MCF 10A (cell line): ENCODE measurements at regions not wholly inside any gene's neighbourhood (a gene's known extent, or its start where the extent isn't known, plus 50 kb on each side); places are given as distances from the start of the nearest gene placed in this dataset.

ENCODE experiments used
- BruUV-seq: library from RNA; stranded (reverse); fragments of 400-500 nt; replicated peaks from 2 replicates; lab custom pipeline; 2021; lab: Mats Ljungman, UMichigan
- CTCF ChIA-PET: fragments of 300-600 bp; sonication (Branson Sonifier 250); formaldehyde crosslinking; extraction: SDS; loops from one replicate; lab custom pipeline; 2021; ENCODE audit warnings: antibody characterized with exemption, inconsistent platforms; lab: Yijun Ruan, JAX
- POLR2A ChIA-PET: fragments of 300-600, 350-650 bp; sonication (Branson Sonifier 250); formaldehyde crosslinking; extraction: SDS; loops from one replicate; lab custom pipeline; 2020; ENCODE audit warnings: antibody characterized with exemption, inconsistent platforms; lab: Yijun Ruan, JAX
- DNase-seq: peaks from one replicate; pipeline ENCODE4 v3.0.0-alpha.2; 2018; ENCODE audit not compliant: unreplicated experiment
- H3K27ac Mint-ChIP-seq: one replicate; pipeline ENCODE4 v1.8.0; 2022; ENCODE audit warnings: mild to moderate bottlenecking, low read depth, mixed read lengths; ENCODE audit not compliant: unreplicated experiment
- H3K27me3 Mint-ChIP-seq: one replicate; pipeline ENCODE4 v1.8.0; 2022; ENCODE audit warnings: mixed read lengths; ENCODE audit not compliant: insufficient read depth, unreplicated experiment
- H3K36me3 Mint-ChIP-seq: one replicate; pipeline ENCODE4 v1.8.0; 2022; ENCODE audit warnings: mild to moderate bottlenecking, moderate library complexity, mixed read lengths; ENCODE audit not compliant: insufficient read depth, unreplicated experiment
- H3K4me1 Mint-ChIP-seq: one replicate; pipeline ENCODE4 v1.8.0; 2022; ENCODE audit warnings: mixed read lengths; ENCODE audit not compliant: insufficient read depth, unreplicated experiment
- H3K4me3 Mint-ChIP-seq: one replicate; pipeline ENCODE4 v1.8.0; 2022; ENCODE audit warnings: mild to moderate bottlenecking, moderate library complexity, mixed read lengths; ENCODE audit not compliant: unreplicated experiment
- H3K9me3 Mint-ChIP-seq: one replicate; pipeline ENCODE4 v1.8.0; 2022; ENCODE audit warnings: mixed read lengths; ENCODE audit not compliant: unreplicated experiment
- intact Hi-C: fragments of 100-400 bp; cut with micrococcal nuclease; formaldehyde crosslinking; loops from 2 replicates; pipeline ENCODE4 v1.14.1; 2022
- TF ChIP-seq, protein P1 (sequence below): fragments of 200-600 bp; IDR thresholded peaks from one replicate; pipeline ENCODE4 v1.8.0; 2022; ENCODE audit warnings: antibody characterized with exemption, mild to moderate bottlenecking; ENCODE audit not compliant: unreplicated experiment

DNA sequence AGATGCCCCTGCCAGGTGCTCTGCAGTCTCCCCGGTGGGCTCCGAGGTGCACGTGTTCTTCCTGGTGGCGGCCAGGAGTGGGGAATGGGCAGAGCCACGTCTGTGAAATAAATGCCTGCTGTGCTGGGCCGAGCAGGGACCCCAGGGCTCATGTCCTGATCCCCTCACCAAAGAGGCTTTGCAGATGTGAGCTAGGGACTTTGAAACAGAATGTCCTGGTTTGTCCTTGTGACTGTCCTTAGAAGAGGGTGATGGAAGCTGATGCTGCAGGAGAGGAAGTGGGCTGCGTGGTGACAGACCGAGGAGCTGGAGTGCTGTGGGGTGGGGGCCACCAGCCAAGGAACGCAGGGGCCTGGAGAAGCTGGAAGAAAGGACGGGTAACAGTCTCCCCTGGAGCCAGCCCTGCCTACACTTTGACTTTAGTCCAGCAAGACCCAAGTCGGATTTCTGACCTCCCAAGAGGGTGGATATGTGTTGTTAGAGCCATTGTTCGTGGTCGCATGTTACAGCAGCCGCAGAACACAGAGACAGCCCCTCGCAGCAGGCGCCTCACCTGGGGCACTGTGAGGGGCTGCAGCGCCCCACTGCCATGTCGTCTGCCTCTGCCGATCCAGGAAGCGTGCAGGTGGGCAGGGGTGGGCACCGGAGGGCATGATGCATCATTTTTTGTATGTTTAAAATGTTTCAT lies 217.9 kb upstream of the CIBAR2 start:
- Mint-ChIP-seq H3K4me3 (no peak overlapping the region), H3K9me3 (no peaks in the 10 kb centered on the region), H3K27me3 (no peaks in the 10 kb centered on the region), H3K4me1 (peaks cover 6% of the 10 kb centered on the region), H3K36me3 (peaks cover 3% of the 10 kb centered on the region), H3K27ac (no peak overlapping the region)
- no TSS peak for BruUV-seq
- CTCF ChIA-PET = interaction anchor here (0.6 to 1.4 kb wide), 7 partner anchors 11 to 207 kb away, joined by 3 to 5 read pairs (median 3); no protein-coding TSS in a partner anchor
- intact Hi-C loops = loop anchor here (2.0 kb wide), 1 partner anchor 55 kb away; no protein-coding TSS in a partner anchor
- no peak for DNase-seq
- TF ChIP-seq, protein P1, sequence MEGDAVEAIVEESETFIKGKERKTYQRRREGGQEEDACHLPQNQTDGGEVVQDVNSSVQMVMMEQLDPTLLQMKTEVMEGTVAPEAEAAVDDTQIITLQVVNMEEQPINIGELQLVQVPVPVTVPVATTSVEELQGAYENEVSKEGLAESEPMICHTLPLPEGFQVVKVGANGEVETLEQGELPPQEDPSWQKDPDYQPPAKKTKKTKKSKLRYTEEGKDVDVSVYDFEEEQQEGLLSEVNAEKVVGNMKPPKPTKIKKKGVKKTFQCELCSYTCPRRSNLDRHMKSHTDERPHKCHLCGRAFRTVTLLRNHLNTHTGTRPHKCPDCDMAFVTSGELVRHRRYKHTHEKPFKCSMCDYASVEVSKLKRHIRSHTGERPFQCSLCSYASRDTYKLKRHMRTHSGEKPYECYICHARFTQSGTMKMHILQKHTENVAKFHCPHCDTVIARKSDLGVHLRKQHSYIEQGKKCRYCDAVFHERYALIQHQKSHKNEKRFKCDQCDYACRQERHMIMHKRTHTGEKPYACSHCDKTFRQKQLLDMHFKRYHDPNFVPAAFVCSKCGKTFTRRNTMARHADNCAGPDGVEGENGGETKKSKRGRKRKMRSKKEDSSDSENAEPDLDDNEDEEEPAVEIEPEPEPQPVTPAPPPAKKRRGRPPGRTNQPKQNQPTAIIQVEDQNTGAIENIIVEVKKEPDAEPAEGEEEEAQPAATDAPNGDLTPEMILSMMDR = no peak
- POLR2A ChIA-PET = interaction anchor here (0.6 to 1.8 kb wide), 4 partner anchors 13 to 223 kb away, joined by 3 to 6 read pairs (median 3); no protein-coding TSS in a partner anchor

DNA sequence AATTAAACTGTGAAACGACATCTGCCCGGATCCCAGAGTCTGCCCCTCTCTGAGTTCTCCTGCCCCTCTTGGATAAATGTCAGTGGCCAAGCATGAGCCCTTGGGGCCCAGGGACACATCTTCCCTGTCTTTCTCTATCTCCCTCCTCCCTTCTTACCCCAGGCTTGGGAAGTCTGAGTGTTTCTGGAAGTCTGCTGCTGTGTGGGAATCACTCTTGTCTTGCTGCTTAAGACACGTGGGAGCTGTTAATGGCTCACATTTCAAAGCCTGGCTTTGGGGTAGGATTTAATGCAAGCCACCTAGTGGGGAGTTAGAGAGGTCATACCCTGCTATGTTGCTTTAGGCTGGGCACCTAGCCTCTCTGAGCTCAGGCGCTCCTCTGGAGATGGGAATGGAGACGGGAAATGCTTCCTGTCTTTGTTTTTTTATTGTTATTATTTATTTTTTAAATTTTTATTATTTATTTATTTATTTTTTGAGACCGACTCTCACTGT lies 218.5 kb upstream of the CIBAR2 start:
- peaks cover 6% of the 10 kb centered on the region for H3K4me1 Mint-ChIP-seq
- no peak overlapping the region for H3K27ac Mint-ChIP-seq
- TF ChIP-seq, protein P1 = peak; percentile 30
- H3K27me3 Mint-ChIP-seq = no peaks in the 10 kb centered on the region
- POLR2A ChIA-PET = interaction anchor here (0.6 to 1.8 kb wide), 5 partner anchors 12 to 224 kb away, joined by 3 to 6 read pairs (median 3); no protein-coding TSS in a partner anchor
- H3K4me3 Mint-ChIP-seq = no peak overlapping the region
- CTCF ChIA-PET = interaction anchor here (0.5 to 1.4 kb wide), 11 partner anchors 9 to 334 kb away, joined by 3 to 5 read pairs (median 3); no protein-coding TSS in a partner anchor
- H3K9me3 Mint-ChIP-seq = no peaks in the 10 kb centered on the region
- intact Hi-C loops = loop anchor here (2.0 kb wide), 1 partner anchor 56 kb away; no protein-coding TSS in a partner anchor
- peaks cover 4% of the 10 kb centered on the region for H3K36me3 Mint-ChIP-seq
- BruUV-seq = no TSS peak
- DNase-seq = peak; percentile 79

- Mint-ChIP-seq H3K27me3 (no peaks in the 10 kb centered on the region), H3K4me3 (no peak overlapping the region), H3K9me3 (no peaks in the 10 kb centered on the region), H3K27ac (no peak overlapping the region), H3K36me3 (peaks cover 4% of the 10 kb centered on the region), H3K4me1 (peaks cover 6% of the 10 kb centered on the region)
- no TSS peak for BruUV-seq
- peak; percentile 52 for DNase-seq
- ChIA-PET POLR2A (interaction anchor here (0.9 to 1.8 kb wide), 2 partner anchors 11 to 19 kb away, joined by 4 to 6 read pairs; no protein-coding TSS in a partner anchor), CTCF (interaction anchor here (0.5 to 0.7 kb wide), 2 partner anchors 19 to 54 kb away, joined by 3 read pairs; no protein-coding TSS in a partner anchor)
- intact Hi-C loops = loop anchor here (2.0 kb wide), 1 partner anchor 57 kb away; no protein-coding TSS in a partner anchor
- TF ChIP-seq, protein P1 = no peak
These were observed 219.4 kb upstream of the CIBAR2 start for GRCh38 chr16:85331688-85332087.

GRCh38 chr16:85332175-85332574 lies 219.9 kb upstream of the CIBAR2 start:
- POLR2A ChIA-PET = interaction anchor here (0.9 to 1.8 kb wide), 2 partner anchors 11 to 18 kb away, joined by 4 to 6 read pairs; no protein-coding TSS in a partner anchor
- Mint-ChIP-seq H3K4me3 (no peak overlapping the region), H3K27ac (no peak overlapping the region), H3K36me3 (peaks cover 4% of the 10 kb centered on the region), H3K27me3 (no peaks in the 10 kb centered on the region), H3K4me1 (peaks cover 6% of the 10 kb centered on the region), H3K9me3 (no peaks in the 10 kb centered on the region)
- no peak for DNase-seq
- BruUV-seq = no TSS peak
- CTCF ChIA-PET = interaction anchor here (0.5 kb wide), 1 partner anchor 70 kb away, joined by 3 read pairs; no protein-coding TSS in a partner anchor
- TF ChIP-seq, protein P1 = no peak
- intact Hi-C loops = no loop called here
